ENCODE measurements at regions not wholly inside any gene's neighbourhood (a gene's known extent, or its start where the extent isn't known, plus 50 kb on each side); places are given as distances from the start of the nearest gene placed in this dataset.

- no peak for TF ChIP-seq ZBTB11 (CRISPR knock-in tag; IDR thresholded peaks at IDR 0.05)
- no peak for TF ChIP-seq USF2 (IDR thresholded peaks at IDR 0.05; ENCODE audit: borderline replicate concordance, low read depth, low read length)
- no peak for TF ChIP-seq CTCF (IDR thresholded peaks at IDR 0.05 in 2 of 3, conservative IDR thresholded peaks at IDR 0.05 in 1 of 3; ENCODE audit: control insufficient read depth in 2 of 3, extremely low read depth in 1 of 3, insufficient read depth in 1 of 3, low read depth in 3 of 3, low read length in 3 of 3)
- TF ChIP-seq REST (IDR thresholded peaks at IDR 0.05; ENCODE audit: low read depth, low read length): no peak
- no peak for TF ChIP-seq POLR2A (IDR thresholded peaks at IDR 0.05; ENCODE audit: low read depth, low read length)
- no peak for TF ChIP-seq PBX3 (IDR thresholded peaks at IDR 0.05; ENCODE audit: insufficient replicate concordance, low read depth, low read length)
- no peak for TF ChIP-seq ZNF24 (IDR thresholded peaks at IDR 0.05)
- TF ChIP-seq POLR2AphosphoS5 (IDR thresholded peaks at IDR 0.05; ENCODE audit: low read length): no peak
Observed at GRCh38 chr6:114888241-114888640, 545.4 kb upstream of the HS3ST5 start.
